Thyroid gland (tissue), 4 donors: ENCODE measurements at regions not wholly inside any gene's neighbourhood (a gene's known extent, or its start where the extent isn't known, plus 50 kb on each side); places are given as distances from the start of the nearest gene placed in this dataset.

ENCODE experiments used
- DNase-seq, 2 donors: peaks; one replicate each; pipeline ENCODE4 v3.0.0-alpha.2; 2019
- H3K27ac ChIP-seq, 3 donors: fragments of 200-600 bp; sonication (generic); 1 replicate in 2 of 3; 2 replicates in 1 of 3; pipeline ENCODE4 v1.5.1; 2016 to 2019; ENCODE audit warnings: mild to moderate bottlenecking in 1 of 3, moderate library complexity in 1 of 3
- H3K27me3 ChIP-seq: fragments of 200-600 bp; sonication (generic); one replicate; pipeline ENCODE4 v1.5.1; 2019
- H3K36me3 ChIP-seq, 2 donors: fragments of 200-600 bp; sonication (generic); one replicate each; pipeline ENCODE4 v1.5.1; 2016 to 2019
- H3K4me1 ChIP-seq, 2 donors: fragments of 200-600 bp; sonication (generic); one replicate each; pipeline ENCODE4 v1.5.1; 2017 to 2019
- H3K4me3 ChIP-seq, 3 donors: fragments of 200-600 bp; sonication (generic); replicated peaks in 1 of 3; 1 replicate in 2 of 3; 2 replicates in 1 of 3; pipeline ENCODE4 v1.5.1; 2016; ENCODE audit warnings: mild to moderate bottlenecking in 1 of 3
- H3K9me3 ChIP-seq: fragments of 200-600 bp; sonication (generic); one replicate; pipeline ENCODE4 v1.5.1; 2017
- CTCF ChIP-seq, 6 experiments: fragments of 200-600 bp in 3 of 6; fragments of 450-650 bp in 3 of 6; sonication (generic) in 3 of 6; IDR thresholded peaks; one replicate each; pipeline ENCODE4 v1.5.1; 2016 to 2019; ENCODE audit warnings: antibody characterized with exemption in 6 of 6, mild to moderate bottlenecking in 2 of 6, inconsistent platforms in 1 of 6, moderate library complexity in 1 of 6
- POLR2A ChIP-seq, 2 donors: fragments of 450-650 bp; IDR thresholded peaks; one replicate each; pipeline ENCODE4 v1.6.1; 2017; ENCODE audit warnings: antibody characterized with exemption in 2 of 2, mild to moderate bottlenecking in 2 of 2, moderate library complexity in 1 of 2
- WGBS, 2 donors: methylation state at CpG; one replicate each; pipeline ENCODE4 v1.1.5; 2017; 5-methylcytosine and 5-hydroxymethylcytosine counted together
- intact Hi-C: fragments of 100-400 bp; cut with DNase I; formaldehyde crosslinking; loops from one replicate; pipeline ENCODE4 v1.15.1; 2023

- H3K36me3 ChIP-seq = no peaks in the 10 kb centered on the region
- H3K27ac ChIP-seq = no peak overlapping the region
- no peaks in the 10 kb centered on the region for H3K4me1 ChIP-seq
- intact Hi-C loops = no loop called here
- H3K27me3 ChIP-seq = no peaks in the 10 kb centered on the region
- TF ChIP-seq CTCF (IDR thresholded peaks at IDR 0.05) = no peak
- no peak for TF ChIP-seq POLR2A (IDR thresholded peaks at IDR 0.05)
- DNase-seq = no peak
- no peaks in the 10 kb centered on the region for H3K9me3 ChIP-seq
- 93 to 94% methylated on average over 4 of the region's 4 CpGs for WGBS, 2 donors
- no peak overlapping the region for H3K4me3 ChIP-seq
Observed at GRCh38 chr13:74032325-74032724, 101.9 kb downstream of the KLF12 start.

GRCh38 chr13:74027161-74027779 is 106.9 kb downstream of the KLF12 start:
- intact Hi-C loops = no loop called here
- Histone ChIP-seq H3K9me3 (no peaks in the 10 kb centered on the region), H3K27me3 (no peaks in the 10 kb centered on the region), H3K4me1 (no peaks in the 10 kb centered on the region), H3K4me3 (no peak overlapping the region), H3K36me3 (no peaks in the 10 kb centered on the region), H3K27ac (no peak overlapping the region)
- WGBS, 2 donors = 82 to 92% methylated on average over 4 of the region's 4 CpGs
- TF ChIP-seq POLR2A (IDR thresholded peaks at IDR 0.05) = no peak
- no peak for TF ChIP-seq CTCF (IDR thresholded peaks at IDR 0.05)
- DNase-seq = no peak

- WGBS, 2 donors = 48 to 63% methylated on average over 4 of the region's 4 CpGs
- no peak for TF ChIP-seq CTCF (IDR thresholded peaks at IDR 0.05)
- TF ChIP-seq POLR2A (IDR thresholded peaks at IDR 0.05) = no peak
- Histone ChIP-seq H3K9me3 (no peaks in the 10 kb centered on the region), H3K4me1 (no peaks in the 10 kb centered on the region), H3K27me3 (no peaks in the 10 kb centered on the region), H3K27ac (no peak overlapping the region), H3K36me3 (no peaks in the 10 kb centered on the region), H3K4me3 (no peak overlapping the region)
- intact Hi-C loops = no loop called here
- peak in 1 of 2 donors; percentile 2 for DNase-seq
Observed at GRCh38 chr13:74026753-74027152, 107.5 kb downstream of the KLF12 start.

GRCh38 chr13:74025369-74025768 is 108.8 kb downstream of the KLF12 start:
- no peak overlapping the region for H3K27ac ChIP-seq
- DNase-seq = no peak
- H3K4me3 ChIP-seq = no peak overlapping the region
- no peaks in the 10 kb centered on the region for H3K4me1 ChIP-seq
- intact Hi-C loops = no loop called here
- H3K27me3 ChIP-seq = no peaks in the 10 kb centered on the region
- no peaks in the 10 kb centered on the region for H3K9me3 ChIP-seq
- H3K36me3 ChIP-seq = no peaks in the 10 kb centered on the region
- whole genome bisulfite sequencing, 2 donors = 57 to 75% methylated on average over 3 of the region's 3 CpGs
- TF ChIP-seq POLR2A (IDR thresholded peaks at IDR 0.05) (no peak), CTCF (IDR thresholded peaks at IDR 0.05) (no peak)

- TF ChIP-seq CTCF (IDR thresholded peaks at IDR 0.05) = no peak
- no peak for TF ChIP-seq POLR2A (IDR thresholded peaks at IDR 0.05)
- Histone ChIP-seq H3K27ac (no peak overlapping the region), H3K4me3 (no peak overlapping the region), H3K27me3 (no peaks in the 10 kb centered on the region), H3K36me3 (no peaks in the 10 kb centered on the region), H3K4me1 (no peaks in the 10 kb centered on the region), H3K9me3 (no peaks in the 10 kb centered on the region)
- intact Hi-C loops = no loop called here
- DNase-seq = no peak
Observed at GRCh38 chr13:74024856-74025255, 109.3 kb downstream of the KLF12 start.
